ENCODE measurements at regions not wholly inside any gene's neighbourhood (a gene's known extent, or its start where the extent isn't known, plus 50 kb on each side); places are given as distances from the start of the nearest gene placed in this dataset.

DNA sequence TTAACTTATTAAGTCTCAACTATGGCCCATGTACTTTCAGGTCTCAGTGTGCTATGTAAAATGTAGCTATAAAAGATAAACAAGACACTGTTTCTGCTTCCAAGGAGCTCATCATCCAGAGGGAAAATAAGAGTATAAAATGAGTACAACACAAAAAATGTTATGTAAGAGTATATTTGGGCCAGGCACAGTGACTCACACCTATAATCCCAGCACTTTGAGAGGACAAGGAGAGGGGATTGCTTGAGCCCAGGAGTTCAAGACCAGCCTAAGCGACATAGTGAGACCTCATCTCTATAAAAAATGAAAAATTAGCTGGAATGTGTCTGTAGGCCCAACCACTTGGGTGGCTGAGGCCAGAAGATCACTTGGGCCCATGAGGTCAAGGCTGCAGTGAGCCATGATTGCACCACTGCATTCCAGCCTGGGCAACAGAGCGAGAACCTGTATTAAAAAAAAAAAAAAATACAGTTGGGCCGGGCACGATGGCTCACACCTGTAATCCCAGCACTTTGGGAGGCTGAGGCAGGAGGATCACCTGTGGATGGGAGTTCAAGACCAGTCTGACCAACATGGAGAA is 124.0 kb downstream of the EDN1 start:
- TF ChIP-seq POLR2A (IDR thresholded peaks at IDR 0.05; ENCODE audit: low read length) (no peak), GATA1 (IDR thresholded peaks at IDR 0.05; ENCODE audit: low read depth, low read length) (no peak)
